ENCODE measurements at regions not wholly inside any gene's neighbourhood (a gene's known extent, or its start where the extent isn't known, plus 50 kb on each side); places are given as distances from the start of the nearest gene placed in this dataset.
"Not testable (repeated sequence)": the region's sequence is repeated elsewhere in the genome, so short reads cannot be mapped to it uniquely, and the experiment has no call there.

- DNase-seq (ENCODE audit: low read depth, low spot score): no peak
- dilution Hi-C loops (cut with MboI; ENCODE audit: extremely low pct_ligation_motif_present, low sequenced_read_pairs): no loop called here
- no peak for FAIRE-seq
These were observed 235.6 kb downstream of the PARM1 start for GRCh38 chr4:75168548-75168947.

GRCh38 chr4:75165100-75165499 lies 232.2 kb downstream of the PARM1 start:
- H3K9me1 ChIP-seq (ENCODE audit: control insufficient read depth, extremely low read depth, insufficient read depth, low read length); H3K9ac ChIP-seq (ENCODE audit: control insufficient read depth, extremely low read depth, insufficient read depth, low read length); H3K36me3 ChIP-seq (ENCODE audit: control insufficient read depth in 2 of 2, extremely low read depth in 1 of 2, insufficient read depth in 2 of 2, low read length in 2 of 2); H3K27me3 ChIP-seq (ENCODE audit: control insufficient read depth, extremely low read depth, insufficient read depth, low read length); H3K79me2 ChIP-seq (ENCODE audit: control insufficient read depth, insufficient read depth, low read length); dilution Hi-C loops (cut with MboI; ENCODE audit: extremely low pct_ligation_motif_present, low sequenced_read_pairs); DNase-seq (ENCODE audit: low read depth, low spot score); H2AFZ ChIP-seq (ENCODE audit: control insufficient read depth, low read length); H4K20me1 ChIP-seq (ENCODE audit: control insufficient read depth, extremely low read depth, insufficient read depth, low read length); H3K9me3 ChIP-seq (ENCODE audit: control insufficient read depth, low read depth, low read length); FAIRE-seq; H3K4me3 ChIP-seq (ENCODE audit: control insufficient read depth in 2 of 3, extremely low read depth in 1 of 3, insufficient read depth in 2 of 3, low read depth in 1 of 3, low read length in 3 of 3); H3K27ac ChIP-seq (ENCODE audit: control insufficient read depth, insufficient read depth, low read length); H3K4me2 ChIP-seq (ENCODE audit: control insufficient read depth, extremely low read depth, insufficient read depth, low read depth, low read length); H3K4me1 ChIP-seq (ENCODE audit: control insufficient read depth, extremely low read depth, insufficient read depth, low read length): not testable (repeated sequence)

More at GRCh38 chr4:75168548-75168947, 235.6 kb downstream of the PARM1 start:
- Histone ChIP-seq H3K9ac (ENCODE audit: control insufficient read depth, extremely low read depth, insufficient read depth, low read length) (no peak overlapping the region), H3K9me3 (ENCODE audit: control insufficient read depth, low read depth, low read length) (no peaks in the 10 kb centered on the region), H3K4me2 (ENCODE audit: control insufficient read depth, extremely low read depth, insufficient read depth, low read depth, low read length) (no peak overlapping the region), H3K27ac (ENCODE audit: control insufficient read depth, insufficient read depth, low read length) (no peak overlapping the region), H3K79me2 (ENCODE audit: control insufficient read depth, insufficient read depth, low read length) (no peaks in the 10 kb centered on the region), H4K20me1 (ENCODE audit: control insufficient read depth, extremely low read depth, insufficient read depth, low read length) (no peaks in the 10 kb centered on the region), H3K4me3 (ENCODE audit: control insufficient read depth in 2 of 3, extremely low read depth in 1 of 3, insufficient read depth in 2 of 3, low read depth in 1 of 3, low read length in 3 of 3) (no peak overlapping the region), H2AFZ (ENCODE audit: control insufficient read depth, low read length) (no peak overlapping the region), H3K9me1 (ENCODE audit: control insufficient read depth, extremely low read depth, insufficient read depth, low read length) (no peaks in the 10 kb centered on the region), H3K4me1 (ENCODE audit: control insufficient read depth, extremely low read depth, insufficient read depth, low read length) (no peaks in the 10 kb centered on the region), H3K36me3 (ENCODE audit: control insufficient read depth in 2 of 2, extremely low read depth in 1 of 2, insufficient read depth in 2 of 2, low read length in 2 of 2) (no peaks in the 10 kb centered on the region), H3K27me3 (ENCODE audit: control insufficient read depth, extremely low read depth, insufficient read depth, low read length) (no peaks in the 10 kb centered on the region)
- TF ChIP-seq CTCF (optimal IDR thresholded peaks at IDR 0.05 in 1 of 3, IDR thresholded peaks at IDR 0.05 in 1 of 3, conservative IDR thresholded peaks at IDR 0.05 in 1 of 3; ENCODE audit: extremely low read depth in 1 of 3, insufficient read depth in 2 of 3, low read length in 3 of 3) (no peak), EZH2 (IDR thresholded peaks at IDR 0.05; ENCODE audit: low read length) (no peak)

- no peaks in the 10 kb centered on the region for H3K79me2 ChIP-seq (ENCODE audit: control insufficient read depth, insufficient read depth, low read length)
- H3K4me2 ChIP-seq (ENCODE audit: control insufficient read depth, extremely low read depth, insufficient read depth, low read depth, low read length): no peak overlapping the region
- no peaks in the 10 kb centered on the region for H3K9me1 ChIP-seq (ENCODE audit: control insufficient read depth, extremely low read depth, insufficient read depth, low read length)
- no peaks in the 10 kb centered on the region for H3K36me3 ChIP-seq (ENCODE audit: control insufficient read depth in 2 of 2, extremely low read depth in 1 of 2, insufficient read depth in 2 of 2, low read length in 2 of 2)
- DNase-seq (ENCODE audit: low read depth, low spot score): no peak
- no peak for FAIRE-seq
- no peak overlapping the region for H3K9ac ChIP-seq (ENCODE audit: control insufficient read depth, extremely low read depth, insufficient read depth, low read length)
- dilution Hi-C loops (cut with MboI; ENCODE audit: extremely low pct_ligation_motif_present, low sequenced_read_pairs): no loop called here
- no peak overlapping the region for H3K4me3 ChIP-seq (ENCODE audit: control insufficient read depth in 2 of 3, extremely low read depth in 1 of 3, insufficient read depth in 2 of 3, low read depth in 1 of 3, low read length in 3 of 3)
- no peaks in the 10 kb centered on the region for H4K20me1 ChIP-seq (ENCODE audit: control insufficient read depth, extremely low read depth, insufficient read depth, low read length)
- no peak overlapping the region for H3K27ac ChIP-seq (ENCODE audit: control insufficient read depth, insufficient read depth, low read length)
- H2AFZ ChIP-seq (ENCODE audit: control insufficient read depth, low read length): no peak overlapping the region
- H3K27me3 ChIP-seq (ENCODE audit: control insufficient read depth, extremely low read depth, insufficient read depth, low read length): peaks cover 15% of the 10 kb centered on the region
- no peaks in the 10 kb centered on the region for H3K9me3 ChIP-seq (ENCODE audit: control insufficient read depth, low read depth, low read length)
- no peaks in the 10 kb centered on the region for H3K4me1 ChIP-seq (ENCODE audit: control insufficient read depth, extremely low read depth, insufficient read depth, low read length)
- no peak for TF ChIP-seq EZH2 (IDR thresholded peaks at IDR 0.05; ENCODE audit: low read length)
- TF ChIP-seq CTCF (optimal IDR thresholded peaks at IDR 0.05 in 1 of 3, IDR thresholded peaks at IDR 0.05 in 1 of 3, conservative IDR thresholded peaks at IDR 0.05 in 1 of 3; ENCODE audit: extremely low read depth in 1 of 3, insufficient read depth in 2 of 3, low read length in 3 of 3): no peak
These were observed 225.5 kb downstream of the PARM1 start for GRCh38 chr4:75158451-75158850.

All from keratinocyte (primary cell).